ENCODE measurements at regions not wholly inside any gene's neighbourhood (a gene's known extent, or its start where the extent isn't known, plus 50 kb on each side); places are given as distances from the start of the nearest gene placed in this dataset.

DNA sequence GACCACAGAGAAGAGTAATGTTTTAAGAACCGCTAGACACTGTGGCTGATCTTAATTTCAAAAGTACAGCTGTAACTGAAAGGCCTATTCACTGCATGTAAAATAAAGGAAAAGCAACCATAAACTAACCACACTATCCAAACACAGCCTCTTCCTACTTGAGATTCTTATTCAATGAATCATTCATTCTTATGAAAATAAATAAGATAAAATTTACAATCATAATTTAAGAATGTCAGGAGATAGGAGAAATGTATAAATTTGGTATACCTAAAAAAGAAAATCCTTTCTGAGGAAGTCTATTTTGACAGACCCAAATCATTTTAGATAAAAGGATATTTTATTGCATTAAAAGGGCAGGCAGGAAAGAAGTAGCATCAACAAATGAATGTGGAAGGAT lies 533.5 kb upstream of the ZNF385D start (continued):
- TF ChIP-seq, protein P1, sequence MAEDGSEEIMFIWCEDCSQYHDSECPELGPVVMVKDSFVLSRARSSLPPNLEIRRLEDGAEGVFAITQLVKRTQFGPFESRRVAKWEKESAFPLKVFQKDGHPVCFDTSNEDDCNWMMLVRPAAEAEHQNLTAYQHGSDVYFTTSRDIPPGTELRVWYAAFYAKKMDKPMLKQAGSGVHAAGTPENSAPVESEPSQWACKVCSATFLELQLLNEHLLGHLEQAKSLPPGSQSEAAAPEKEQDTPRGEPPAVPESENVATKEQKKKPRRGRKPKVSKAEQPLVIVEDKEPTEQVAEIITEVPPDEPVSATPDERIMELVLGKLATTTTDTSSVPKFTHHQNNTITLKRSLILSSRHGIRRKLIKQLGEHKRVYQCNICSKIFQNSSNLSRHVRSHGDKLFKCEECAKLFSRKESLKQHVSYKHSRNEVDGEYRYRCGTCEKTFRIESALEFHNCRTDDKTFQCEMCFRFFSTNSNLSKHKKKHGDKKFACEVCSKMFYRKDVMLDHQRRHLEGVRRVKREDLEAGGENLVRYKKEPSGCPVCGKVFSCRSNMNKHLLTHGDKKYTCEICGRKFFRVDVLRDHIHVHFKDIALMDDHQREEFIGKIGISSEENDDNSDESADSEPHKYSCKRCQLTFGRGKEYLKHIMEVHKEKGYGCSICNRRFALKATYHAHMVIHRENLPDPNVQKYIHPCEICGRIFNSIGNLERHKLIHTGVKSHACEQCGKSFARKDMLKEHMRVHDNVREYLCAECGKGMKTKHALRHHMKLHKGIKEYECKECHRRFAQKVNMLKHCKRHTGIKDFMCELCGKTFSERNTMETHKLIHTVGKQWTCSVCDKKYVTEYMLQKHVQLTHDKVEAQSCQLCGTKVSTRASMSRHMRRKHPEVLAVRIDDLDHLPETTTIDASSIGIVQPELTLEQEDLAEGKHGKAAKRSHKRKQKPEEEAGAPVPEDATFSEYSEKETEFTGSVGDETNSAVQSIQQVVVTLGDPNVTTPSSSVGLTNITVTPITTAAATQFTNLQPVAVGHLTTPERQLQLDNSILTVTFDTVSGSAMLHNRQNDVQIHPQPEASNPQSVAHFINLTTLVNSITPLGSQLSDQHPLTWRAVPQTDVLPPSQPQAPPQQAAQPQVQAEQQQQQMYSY (CRISPR knock-in tag; IDR thresholded peaks at IDR 0.05) = no peak

DNA sequence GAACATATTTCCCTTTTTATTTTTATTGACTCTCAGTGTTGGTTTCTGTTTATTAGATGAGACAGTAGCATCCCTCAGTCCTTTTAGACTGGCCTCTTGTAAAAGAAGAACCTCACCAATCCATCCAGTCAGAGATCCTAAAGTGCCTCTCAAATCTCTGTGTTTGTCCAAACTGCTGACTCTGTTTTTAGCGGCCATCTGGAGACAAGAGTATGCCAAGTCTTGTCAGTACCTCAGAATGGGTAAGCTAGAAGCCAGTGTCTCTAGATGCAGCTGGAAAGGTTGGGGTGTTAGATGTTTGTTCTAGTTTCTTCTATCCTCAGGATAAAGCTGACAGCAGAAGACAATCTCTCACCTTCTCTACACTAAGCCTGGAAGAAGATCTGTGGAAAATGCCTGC lies 537.7 kb upstream of the ZNF385D start:
- H3K4me3 Mint-ChIP-seq = no peak overlapping the region
- peaks cover 8% of the 10 kb centered on the region; the same call in 1 of the 2 replicates for H3K4me1 Mint-ChIP-seq
- ChIA-PET POLR2A (interaction anchor here (0.5 kb wide), 1 partner anchor 48 kb away, joined by 8 read pairs; no protein-coding TSS in a partner anchor), CTCF (no interaction called here)
- DNase-seq (ENCODE audit: low spot score) (no peak), ATAC-seq (no peak)
- no peak overlapping the region for H3K27ac Mint-ChIP-seq
- H3K36me3 Mint-ChIP-seq = no peaks in the 10 kb centered on the region
- no peaks in the 10 kb centered on the region for H3K27me3 Mint-ChIP-seq (ENCODE audit: low read depth)
- TF ChIP-seq CBFB (CRISPR knock-in tag; IDR thresholded peaks at IDR 0.05; ENCODE audit: low read depth) (no peak), ZNF232 (CRISPR knock-in tag; IDR thresholded peaks at IDR 0.05) (no peak), ESRRA (CRISPR knock-in tag; IDR thresholded peaks at IDR 0.05; ENCODE audit: borderline replicate concordance) (no peak), JUN (CRISPR knock-in tag; IDR thresholded peaks at IDR 0.05) (no peak), TCF7 (CRISPR knock-in tag; IDR thresholded peaks at IDR 0.05; ENCODE audit: low read depth) (no peak), ZBTB21 (CRISPR knock-in tag; IDR thresholded peaks at IDR 0.05; ENCODE audit: borderline replicate concordance) (no peak), CREM (CRISPR knock-in tag; IDR thresholded peaks at IDR 0.05) (no peak), ZNF423 (CRISPR knock-in tag; IDR thresholded peaks at IDR 0.05) (no peak)
- TF ChIP-seq, protein P2, sequence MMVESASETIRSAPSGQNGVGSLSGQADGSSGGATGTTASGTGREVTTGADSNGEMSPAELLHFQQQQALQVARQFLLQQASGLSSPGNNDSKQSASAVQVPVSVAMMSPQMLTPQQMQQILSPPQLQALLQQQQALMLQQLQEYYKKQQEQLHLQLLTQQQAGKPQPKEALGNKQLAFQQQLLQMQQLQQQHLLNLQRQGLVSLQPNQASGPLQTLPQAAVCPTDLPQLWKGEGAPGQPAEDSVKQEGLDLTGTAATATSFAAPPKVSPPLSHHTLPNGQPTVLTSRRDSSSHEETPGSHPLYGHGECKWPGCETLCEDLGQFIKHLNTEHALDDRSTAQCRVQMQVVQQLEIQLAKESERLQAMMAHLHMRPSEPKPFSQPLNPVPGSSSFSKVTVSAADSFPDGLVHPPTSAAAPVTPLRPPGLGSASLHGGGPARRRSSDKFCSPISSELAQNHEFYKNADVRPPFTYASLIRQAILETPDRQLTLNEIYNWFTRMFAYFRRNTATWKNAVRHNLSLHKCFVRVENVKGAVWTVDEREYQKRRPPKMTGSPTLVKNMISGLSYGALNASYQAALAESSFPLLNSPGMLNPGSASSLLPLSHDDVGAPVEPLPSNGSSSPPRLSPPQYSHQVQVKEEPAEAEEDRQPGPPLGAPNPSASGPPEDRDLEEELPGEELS (CRISPR knock-in tag; IDR thresholded peaks at IDR 0.05) = no peak
- TF ChIP-seq, protein P3, sequence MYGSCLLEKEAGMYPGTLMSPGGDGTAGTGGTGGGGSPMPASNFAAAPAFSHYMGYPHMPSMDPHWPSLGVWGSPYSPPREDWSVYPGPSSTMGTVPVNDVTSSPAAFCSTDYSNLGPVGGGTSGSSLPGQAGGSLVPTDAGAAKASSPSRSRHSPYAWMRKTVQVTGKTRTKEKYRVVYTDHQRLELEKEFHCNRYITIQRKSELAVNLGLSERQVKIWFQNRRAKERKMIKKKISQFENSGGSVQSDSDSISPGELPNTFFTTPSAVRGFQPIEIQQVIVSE (CRISPR knock-in tag; IDR thresholded peaks at IDR 0.05; ENCODE audit: borderline replicate concordance) = no peak
- TF ChIP-seq, protein P4, sequence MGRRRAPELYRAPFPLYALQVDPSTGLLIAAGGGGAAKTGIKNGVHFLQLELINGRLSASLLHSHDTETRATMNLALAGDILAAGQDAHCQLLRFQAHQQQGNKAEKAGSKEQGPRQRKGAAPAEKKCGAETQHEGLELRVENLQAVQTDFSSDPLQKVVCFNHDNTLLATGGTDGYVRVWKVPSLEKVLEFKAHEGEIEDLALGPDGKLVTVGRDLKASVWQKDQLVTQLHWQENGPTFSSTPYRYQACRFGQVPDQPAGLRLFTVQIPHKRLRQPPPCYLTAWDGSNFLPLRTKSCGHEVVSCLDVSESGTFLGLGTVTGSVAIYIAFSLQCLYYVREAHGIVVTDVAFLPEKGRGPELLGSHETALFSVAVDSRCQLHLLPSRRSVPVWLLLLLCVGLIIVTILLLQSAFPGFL (CRISPR knock-in tag; IDR thresholded peaks at IDR 0.05; ENCODE audit: borderline replicate concordance) = no peak
- TF ChIP-seq, protein P5, sequence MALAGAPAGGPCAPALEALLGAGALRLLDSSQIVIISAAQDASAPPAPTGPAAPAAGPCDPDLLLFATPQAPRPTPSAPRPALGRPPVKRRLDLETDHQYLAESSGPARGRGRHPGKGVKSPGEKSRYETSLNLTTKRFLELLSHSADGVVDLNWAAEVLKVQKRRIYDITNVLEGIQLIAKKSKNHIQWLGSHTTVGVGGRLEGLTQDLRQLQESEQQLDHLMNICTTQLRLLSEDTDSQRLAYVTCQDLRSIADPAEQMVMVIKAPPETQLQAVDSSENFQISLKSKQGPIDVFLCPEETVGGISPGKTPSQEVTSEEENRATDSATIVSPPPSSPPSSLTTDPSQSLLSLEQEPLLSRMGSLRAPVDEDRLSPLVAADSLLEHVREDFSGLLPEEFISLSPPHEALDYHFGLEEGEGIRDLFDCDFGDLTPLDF (CRISPR knock-in tag; IDR thresholded peaks at IDR 0.05) = no peak
- no peaks in the 10 kb centered on the region for H3K9me3 Mint-ChIP-seq

DNA sequence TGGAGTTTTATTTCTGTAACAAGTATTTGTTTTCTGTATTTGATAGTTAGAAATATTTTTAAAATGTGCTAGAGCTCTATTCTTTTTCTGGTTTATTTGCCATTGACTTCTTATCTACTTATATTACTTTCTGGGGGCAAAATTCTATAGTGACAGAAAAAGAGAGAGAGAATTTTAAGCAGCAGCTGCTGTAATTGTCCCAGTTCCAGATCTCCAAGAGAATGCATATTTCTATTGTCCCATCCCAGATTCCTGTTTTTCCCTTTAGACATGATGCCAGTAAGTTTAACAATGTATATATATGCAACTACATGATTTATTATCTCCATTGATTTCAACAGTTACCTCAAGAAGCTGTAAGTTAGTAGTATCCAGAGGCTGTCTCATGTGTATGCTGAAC lies 541.7 kb upstream of the ZNF385D start:
- no peak for DNase-seq (ENCODE audit: low spot score)
- CTCF ChIA-PET = no interaction called here
- H3K4me3 Mint-ChIP-seq = no peak overlapping the region
- no peaks in the 10 kb centered on the region for H3K27me3 Mint-ChIP-seq (ENCODE audit: low read depth)
- POLR2A ChIA-PET = no interaction called here
- no peak overlapping the region for H3K27ac Mint-ChIP-seq
- no peaks in the 10 kb centered on the region for H3K9me3 Mint-ChIP-seq
- H3K36me3 Mint-ChIP-seq = no peaks in the 10 kb centered on the region
- no peak for ATAC-seq
- peaks cover 8% of the 10 kb centered on the region; the same call in 1 of the 2 replicates for H3K4me1 Mint-ChIP-seq
- TF ChIP-seq TP53 (CRISPR knock-in tag; IDR thresholded peaks at IDR 0.05) = no peak
- TF ChIP-seq ZNF138 (CRISPR knock-in tag; conservative IDR thresholded peaks at IDR 0.05) = no peak
- TF ChIP-seq, protein P1 (CRISPR knock-in tag; IDR thresholded peaks at IDR 0.05) = no peak
- no peak for TF ChIP-seq MXD4 (CRISPR knock-in tag; IDR thresholded peaks at IDR 0.05; ENCODE audit: borderline replicate concordance)
- TF ChIP-seq ZNF232 (CRISPR knock-in tag; IDR thresholded peaks at IDR 0.05) = no peak
- TF ChIP-seq, protein P3 (CRISPR knock-in tag; IDR thresholded peaks at IDR 0.05; ENCODE audit: borderline replicate concordance) = no peak
- TF ChIP-seq JAZF1 (CRISPR knock-in tag; IDR thresholded peaks at IDR 0.05) = no peak
- TF ChIP-seq SOX15 (CRISPR knock-in tag; IDR thresholded peaks at IDR 0.05) = no peak
- TF ChIP-seq PRRX2 (CRISPR knock-in tag; IDR thresholded peaks at IDR 0.05) = no peak

Data from WTC11 (cell line).